PC-9 (cell line): ENCODE measurements at regions not wholly inside any gene's neighbourhood (a gene's known extent, or its start where the extent isn't known, plus 50 kb on each side); places are given as distances from the start of the nearest gene placed in this dataset.

Experiments used
- BruUV-seq: library from RNA; stranded (reverse); fragments of 400-500 nt; replicated peaks from 2 replicates; lab custom pipeline; 2021; lab: Mats Ljungman, UMichigan
- CTCF ChIA-PET: fragments of 300-600 bp; sonication (Branson Sonifier 250); formaldehyde crosslinking; loops from one replicate; lab custom pipeline; 2022; ENCODE audit warnings: antibody characterized with exemption; lab: Charles Lee
- POLR2A ChIA-PET: fragments of 300-600 bp; sonication (Branson Sonifier 250); formaldehyde crosslinking; loops from one replicate; lab custom pipeline; 2022; ENCODE audit warnings: antibody characterized with exemption; ENCODE audit not compliant: unreplicated experiment; lab: Charles Lee
- DNase-seq, 2 experiments: peaks; one replicate each; pipeline versions ENCODE4 v3.0.0 to v3.0.0-alpha.2; 2015 to 2022; ENCODE audit warnings: mixed read lengths in 1 of 2
- H2AFZ ChIP-seq: fragments of 200-600 bp; sonication (generic); 2 replicates; pipeline ENCODE4 v1.8.1; 2017; ENCODE audit warnings: antibody characterized with exemption
- H3F3A ChIP-seq: fragments of 200-600 bp; sonication (generic); 2 replicates; pipeline ENCODE4 v1.8.1; 2017; ENCODE audit warnings: antibody characterized with exemption, mild to moderate bottlenecking, low read depth; ENCODE audit not compliant: insufficient read depth
- H3K27ac ChIP-seq: fragments of 200-600 bp; sonication (generic); 2 replicates; pipeline ENCODE4 v1.6.1; 2016; ENCODE audit warnings: mixed run types
- H3K27me3 ChIP-seq: fragments of 200-600 bp; sonication (generic); 2 replicates; pipeline ENCODE4 v1.6.1; 2016; ENCODE audit warnings: low read depth, mixed run types; ENCODE audit not compliant: insufficient read depth
- H3K36me3 ChIP-seq: fragments of 200-600 bp; sonication (generic); 2 replicates; pipeline ENCODE4 v1.6.1; 2016; ENCODE audit warnings: low read depth, mixed run types
- H3K4me1 ChIP-seq: fragments of 200-600 bp; sonication (generic); replicated peaks from 2 replicates; pipeline ENCODE4 v1.6.1; 2016; ENCODE audit warnings: mixed run types; ENCODE audit not compliant: insufficient read depth
- H3K4me2 ChIP-seq: fragments of 200-600 bp; sonication (generic); 2 replicates; pipeline ENCODE4 v1.6.1; 2017; ENCODE audit warnings: mixed run types
- H3K4me3 ChIP-seq: fragments of 200-600 bp; sonication (generic); 2 replicates; pipeline ENCODE4 v1.6.1; 2016; ENCODE audit warnings: mixed run types
- H3K79me2 ChIP-seq: fragments of 200-600 bp; sonication (generic); 2 replicates; pipeline ENCODE4 v1.6.1; 2017; ENCODE audit warnings: low read depth, mixed run types
- H3K9me2 ChIP-seq: fragments of 200-600 bp; sonication (generic); 2 replicates; pipeline ENCODE4 v1.8.1; 2017; ENCODE audit warnings: mild to moderate bottlenecking; ENCODE audit not compliant: insufficient read depth
- H3K9me3 ChIP-seq: fragments of 200-600 bp; sonication (generic); 2 replicates; pipeline ENCODE4 v1.8.1; 2016; ENCODE audit warnings: low read depth; ENCODE audit not compliant: insufficient read depth
- H4K20me1 ChIP-seq: fragments of 200-600 bp; sonication (generic); 2 replicates; pipeline ENCODE4 v1.8.1; 2017; ENCODE audit not compliant: insufficient read depth
- CTCF ChIP-seq: fragments of 200-600 bp; sonication (generic); conservative IDR thresholded peaks from 2 replicates; pipeline ENCODE4 v1.6.1; 2017; ENCODE audit warnings: mixed run types, antibody characterized with exemption, mild to moderate bottlenecking, moderate library complexity
- EZH2 ChIP-seq: fragments of 200-600 bp; sonication (generic); IDR thresholded peaks from 2 replicates; pipeline ENCODE4 v1.8.0; 2017; ENCODE audit warnings: antibody characterized with exemption, low read depth
- intact Hi-C: fragments of 100-400 bp; cut with micrococcal nuclease; formaldehyde crosslinking; loops from one replicate; pipeline ENCODE4 v1.10.0; 2022; ENCODE audit not compliant: unreplicated experiment

GRCh38 chr4:123315617-123316016 lies 81.0 kb upstream of the SPRY1 start:
- no TSS peak for BruUV-seq
- H2AFZ ChIP-seq: no peak overlapping the region

GRCh38 chr4:123317211-123317610 lies 79.4 kb upstream of the SPRY1 start:
- Histone ChIP-seq H3K4me1 (peaks cover 13% of the 10 kb centered on the region; the same call in 1 of the 2 replicates), H3K9me2 (0 out of 2 replicates have a peak, but pooled peaks cover 6% of the 10 kb centered on the region), H3K4me2 (no peak overlapping the region), H3K27ac (no peak overlapping the region), H3K36me3 (0 out of 2 replicates have a peak, but pooled peaks cover 17% of the 10 kb centered on the region), H3K9me3 (peaks cover 25% of the 10 kb centered on the region), H4K20me1 (no peaks in the 10 kb centered on the region), H3F3A (peaks cover 12% of the 10 kb centered on the region), H3K4me3 (no peak overlapping the region), H3K27me3 (no peaks in the 10 kb centered on the region), H2AFZ (no peak overlapping the region), H3K79me2 (no peaks in the 10 kb centered on the region)
- CTCF ChIA-PET: no interaction called here
- POLR2A ChIA-PET: interaction anchor here (0.6 kb wide), 1 partner anchor 177 kb away, joined by 5 read pairs; no protein-coding TSS in a partner anchor
- no peak for DNase-seq
- BruUV-seq: no TSS peak
- TF ChIP-seq EZH2: no peak
- no peak for TF ChIP-seq CTCF
- intact Hi-C loops: no loop called here

More at GRCh38 chr4:123315617-123316016, 81.0 kb upstream of the SPRY1 start:
- peak; percentile 60 to 94 for DNase-seq
- intact Hi-C loops: no loop called here
- H3K4me3 ChIP-seq: no peak overlapping the region
- H3K4me1 ChIP-seq: peaks cover 13% of the 10 kb centered on the region; the same call in 1 of the 2 replicates
- 0 out of 2 replicates have a peak, but pooled peaks cover 15% of the 10 kb centered on the region for H3K36me3 ChIP-seq
- H3F3A ChIP-seq: peaks cover 12% of the 10 kb centered on the region
- H3K9me2 ChIP-seq: 0 out of 2 replicates have a peak, but pooled peaks cover 6% of the 10 kb centered on the region
- ChIA-PET POLR2A (no interaction called here), CTCF (no interaction called here)
- no peak for TF ChIP-seq CTCF
- no peak for TF ChIP-seq EZH2
- H4K20me1 ChIP-seq: no peaks in the 10 kb centered on the region
- no peaks in the 10 kb centered on the region for H3K27me3 ChIP-seq
- peaks cover 11% of the 10 kb centered on the region for H3K9me3 ChIP-seq
- no peak overlapping the region for H3K4me2 ChIP-seq
- no peaks in the 10 kb centered on the region for H3K79me2 ChIP-seq
- H3K27ac ChIP-seq: 0 out of 2 replicates have a peak overlapping the region, but pooled peaks have one; percentile 26

- Histone ChIP-seq H3K79me2 (no peaks in the 10 kb centered on the region), H4K20me1 (no peaks in the 10 kb centered on the region), H3K36me3 (0 out of 2 replicates have a peak, but pooled peaks cover 10% of the 10 kb centered on the region), H3K27ac (no peak overlapping the region), H2AFZ (no peak overlapping the region), H3F3A (peaks cover 7% of the 10 kb centered on the region; the same call in 1 of the 2 replicates), H3K9me2 (no peaks in the 10 kb centered on the region), H3K4me3 (no peak overlapping the region), H3K4me2 (no peak overlapping the region), H3K4me1 (peaks cover 13% of the 10 kb centered on the region; the same call in 1 of the 2 replicates), H3K27me3 (no peaks in the 10 kb centered on the region), H3K9me3 (peaks cover 28% of the 10 kb centered on the region)
- intact Hi-C loops: no loop called here
- no peak for DNase-seq
- CTCF ChIA-PET: no interaction called here
- POLR2A ChIA-PET: no interaction called here
- no TSS peak for BruUV-seq
- TF ChIP-seq EZH2 (no peak), CTCF (no peak)
Observed at GRCh38 chr4:123319639-123320038, 77.0 kb upstream of the SPRY1 start.
